SK-N-SH treated with all-trans-retinoic acid at 6 μM for 48 hours (cell line): ENCODE measurements at regions not wholly inside any gene's neighbourhood (a gene's known extent, or its start where the extent isn't known, plus 50 kb on each side); places are given as distances from the start of the nearest gene placed in this dataset.

Experiments
- CREB5 ChIP-seq: fragments of 250-450 bp; sonication (Bioruptor Pico); IDR thresholded peaks from 2 replicates; pipeline ENCODE4 v1.5.1; 2020; ENCODE audit warnings: low read depth, mild to moderate bottlenecking, moderate library complexity
- ESRRG ChIP-seq: fragments of 250-450 bp; sonication (Bioruptor Pico); IDR thresholded peaks from 2 replicates; pipeline ENCODE4 v1.6.1; 2021; ENCODE audit warnings: mild to moderate bottlenecking
- RARB ChIP-seq: fragments of 250-450 bp; sonication (Bioruptor Pico); IDR thresholded peaks from 2 replicates; pipeline ENCODE4 v1.8.0; 2021; ENCODE audit warnings: mild to moderate bottlenecking, moderate library complexity
- TOX ChIP-seq: fragments of 250-450 bp; sonication (Bioruptor Pico); IDR thresholded peaks from 2 replicates; pipeline ENCODE4 v1.8.0; 2021; ENCODE audit warnings: mild to moderate bottlenecking, moderate library complexity, borderline replicate concordance
- ZNF8 ChIP-seq: fragments of 450-650 bp; formaldehyde crosslinking; IDR thresholded peaks from 2 replicates; pipeline ENCODE4 v1.5.0; 2020; ENCODE audit warnings: mild to moderate bottlenecking, moderate library complexity

- TF ChIP-seq ZNF8 (CRISPR knock-in tag) (no peak), ESRRG (no peak), CREB5 (CRISPR knock-in tag) (no peak), TOX (CRISPR knock-in tag) (no peak), RARB (CRISPR knock-in tag) (no peak)
Observed at GRCh38 chr13:104065328-104065727, 999.1 kb upstream of the SLC10A2 start.
